ENCODE measurements at regions not wholly inside any gene's neighbourhood (a gene's known extent, or its start where the extent isn't known, plus 50 kb on each side); places are given as distances from the start of the nearest gene placed in this dataset.
"Not testable (repeated sequence)": the region's sequence is repeated elsewhere in the genome, so short reads cannot be mapped to it uniquely, and the experiment has no call there.

DNA sequence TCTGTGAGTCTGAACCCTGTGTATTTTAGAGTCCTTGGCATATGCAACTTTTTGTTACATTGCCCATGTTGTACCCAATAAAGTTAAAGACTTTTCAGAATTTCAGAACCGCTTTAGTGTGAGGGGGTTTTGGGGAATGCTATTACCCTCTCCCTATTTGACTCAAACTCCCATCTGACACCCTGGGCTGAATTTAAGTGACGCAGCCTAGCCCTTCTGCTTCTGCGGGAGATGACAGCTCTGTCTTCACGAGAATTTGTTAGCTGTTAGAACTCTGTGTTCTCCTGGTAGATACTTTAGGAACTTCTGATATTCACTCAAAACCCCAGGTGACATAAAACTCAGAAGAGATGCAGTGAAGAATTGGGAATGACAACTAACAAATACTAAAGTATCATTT lies 500.6 kb upstream of the ID4 start:
- FAIRE-seq = no peak

DNA sequence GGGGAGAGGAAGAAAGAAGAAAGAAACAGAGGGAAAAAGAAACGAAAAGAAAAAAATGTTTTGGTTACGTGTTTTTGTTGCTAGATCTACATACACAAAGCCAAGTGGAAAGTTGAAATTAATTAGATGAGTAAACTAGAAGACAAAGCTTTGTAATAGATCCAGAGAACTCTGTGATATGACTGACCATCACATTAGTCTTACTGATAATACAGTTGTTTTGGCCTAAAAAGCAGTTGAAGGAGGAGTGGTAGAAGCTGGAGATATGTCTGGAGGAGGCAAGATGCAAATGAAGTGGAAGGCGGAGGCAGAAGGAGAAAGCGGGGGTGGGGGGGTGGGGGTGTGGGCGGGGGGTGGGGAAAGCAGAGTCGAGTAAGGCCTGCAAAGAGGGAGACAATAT lies 500.1 kb upstream of the ID4 start:
- FAIRE-seq = no peak

DNA sequence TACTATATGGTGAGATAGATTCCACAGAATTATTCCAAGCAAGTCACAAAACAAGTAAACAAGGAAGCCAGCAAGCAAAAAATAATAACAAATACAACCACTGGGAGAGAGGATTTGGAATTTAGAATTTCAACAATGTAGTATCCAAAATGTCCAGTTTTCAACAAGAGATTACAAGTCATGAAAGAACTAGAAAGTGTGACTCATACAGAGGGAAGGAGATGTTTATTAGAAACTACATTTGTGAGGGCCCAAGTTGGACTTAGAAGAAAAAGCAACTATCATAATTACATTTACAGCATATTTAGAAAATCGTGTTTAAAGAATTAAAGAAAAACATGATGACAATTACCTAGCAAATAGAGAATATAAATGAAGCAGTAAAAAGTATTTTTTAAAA lies 494.6 kb upstream of the ID4 start:
- no peak for FAIRE-seq

DNA sequence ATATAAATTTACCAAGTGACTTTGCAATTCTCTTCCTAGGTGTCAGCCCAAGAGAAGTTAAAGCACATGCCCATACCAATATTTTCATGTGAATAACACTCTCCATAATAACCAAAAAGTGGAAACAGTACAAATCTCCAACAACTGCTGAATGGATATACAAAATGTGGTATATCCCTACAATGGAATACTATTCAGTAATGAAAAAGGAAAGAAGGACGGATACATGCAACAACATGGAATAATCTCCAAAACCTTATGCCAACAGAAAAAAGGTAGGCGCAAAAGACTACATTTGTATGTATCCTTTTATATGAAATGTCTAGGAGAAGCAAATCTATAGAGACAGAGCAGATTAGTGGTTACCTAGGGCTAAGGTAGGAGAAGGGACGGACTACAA lies 487.7 kb upstream of the ID4 start:
- no peak for FAIRE-seq

DNA sequence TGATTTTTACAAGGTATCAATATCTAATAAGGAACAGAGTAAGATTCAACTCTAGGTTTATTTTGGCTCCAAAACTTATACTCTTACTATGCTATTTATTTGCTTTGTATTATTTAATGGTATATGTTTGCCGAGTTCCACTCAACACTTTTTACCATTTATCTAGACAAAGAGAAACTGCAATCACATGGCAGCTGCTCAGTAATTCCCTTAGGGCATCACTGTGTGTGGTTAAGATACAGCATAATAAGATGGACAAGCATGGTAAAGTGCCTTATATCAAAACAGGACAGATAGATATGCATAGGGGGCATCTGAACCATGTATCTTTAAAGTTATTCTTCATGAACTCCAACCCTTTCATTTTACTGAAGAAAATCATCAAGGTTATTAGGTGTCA lies 483.0 kb upstream of the ID4 start:
- no peak for FAIRE-seq

DNA sequence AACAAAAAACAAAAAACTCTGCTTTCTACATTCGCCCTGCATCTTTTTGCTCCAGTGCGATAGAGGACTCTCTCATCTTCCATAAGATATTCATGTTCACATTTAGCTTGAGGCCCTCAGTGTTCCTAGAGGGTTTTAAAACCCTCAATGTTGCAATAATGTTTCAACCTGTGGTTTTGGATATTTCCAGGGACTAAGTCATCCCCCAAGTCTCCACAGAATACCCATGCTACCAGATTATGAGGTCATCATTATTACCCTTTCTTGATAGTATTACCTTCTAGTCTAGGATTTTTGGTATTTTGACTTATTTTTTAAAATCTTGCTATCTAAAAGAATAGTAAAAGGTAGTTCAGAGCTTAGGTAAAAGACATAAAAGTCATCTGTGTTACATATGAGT lies 480.5 kb upstream of the ID4 start:
- FAIRE-seq = no peak

DNA sequence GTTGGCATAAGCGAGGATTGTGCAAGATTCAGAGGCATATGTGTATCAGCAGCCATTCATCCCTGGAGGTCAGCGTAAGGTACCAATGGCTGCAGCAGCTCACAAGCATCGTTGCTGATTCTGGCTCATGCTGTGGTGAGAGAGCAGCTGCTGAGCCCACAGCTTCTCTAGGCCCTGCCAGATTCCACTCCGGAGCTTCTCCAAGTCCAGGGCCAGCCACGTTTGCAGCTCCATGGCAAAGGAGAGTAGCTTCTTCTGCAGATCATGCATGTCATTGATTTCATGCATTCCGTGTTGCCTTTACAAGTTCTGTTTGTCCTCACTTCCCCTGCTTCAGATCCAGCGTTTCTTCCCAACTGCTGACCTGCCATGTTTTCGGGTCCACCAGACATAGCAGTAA lies 474.8 kb upstream of the ID4 start:
- FAIRE-seq = no peak

DNA sequence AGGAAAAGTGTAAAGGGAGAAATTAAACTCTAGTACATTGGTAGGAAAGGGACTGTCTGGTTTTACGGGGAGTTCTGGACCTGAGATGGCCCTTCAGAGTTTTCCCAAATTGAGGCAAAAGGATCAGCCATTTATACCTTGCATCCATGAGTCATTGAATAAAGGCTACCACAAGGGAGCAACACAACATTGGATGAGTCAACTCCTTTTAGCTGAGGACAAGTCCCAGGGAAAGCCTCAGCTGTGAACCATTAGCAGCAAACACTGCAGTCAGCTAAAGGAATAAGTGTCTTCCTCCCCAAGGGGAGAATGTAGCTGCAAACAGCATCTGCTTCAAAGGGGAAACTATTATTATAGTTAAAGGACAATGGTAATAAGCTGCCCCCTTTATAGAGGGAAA lies 468.7 kb upstream of the ID4 start:
- FAIRE-seq = no peak

DNA sequence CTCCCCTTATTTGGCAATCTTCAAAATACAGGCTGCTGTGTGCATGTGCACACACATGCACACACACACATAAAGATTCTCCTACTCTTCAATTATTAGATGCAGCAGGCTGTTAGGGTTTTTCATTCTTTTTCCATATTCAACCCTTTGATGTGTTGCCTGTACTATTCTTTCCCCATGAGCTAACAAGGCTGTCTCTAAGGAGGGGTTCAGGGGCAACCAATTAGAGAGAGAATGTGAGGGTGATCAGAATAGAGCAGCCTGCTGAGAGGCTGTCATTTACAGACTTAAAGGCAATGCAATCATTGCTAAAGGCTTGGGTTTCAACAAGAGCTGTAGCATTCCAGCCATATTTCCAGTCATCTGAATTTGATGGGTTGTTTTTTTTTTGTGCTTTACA lies 467.4 kb upstream of the ID4 start:
- FAIRE-seq = no peak

DNA sequence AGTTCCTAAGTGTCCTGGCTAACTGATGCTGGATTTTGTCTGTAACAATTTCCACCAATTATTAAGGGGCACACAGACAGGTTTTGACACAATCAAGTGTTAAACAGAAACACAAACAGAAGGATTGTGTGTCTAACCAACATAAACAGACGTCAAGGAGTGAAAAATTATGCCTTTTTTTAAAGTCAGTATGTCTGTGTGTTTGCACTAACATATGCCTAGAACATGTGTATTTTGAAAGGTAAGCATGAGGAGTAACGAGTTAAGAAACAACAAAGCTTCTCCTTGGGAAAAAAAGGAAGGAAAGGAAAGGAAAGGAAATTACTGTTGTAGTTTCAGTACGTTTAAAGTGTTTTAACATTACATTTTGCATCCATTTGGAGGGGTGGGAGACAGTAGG lies 466.3 kb upstream of the ID4 start:
- no peak for FAIRE-seq

DNA sequence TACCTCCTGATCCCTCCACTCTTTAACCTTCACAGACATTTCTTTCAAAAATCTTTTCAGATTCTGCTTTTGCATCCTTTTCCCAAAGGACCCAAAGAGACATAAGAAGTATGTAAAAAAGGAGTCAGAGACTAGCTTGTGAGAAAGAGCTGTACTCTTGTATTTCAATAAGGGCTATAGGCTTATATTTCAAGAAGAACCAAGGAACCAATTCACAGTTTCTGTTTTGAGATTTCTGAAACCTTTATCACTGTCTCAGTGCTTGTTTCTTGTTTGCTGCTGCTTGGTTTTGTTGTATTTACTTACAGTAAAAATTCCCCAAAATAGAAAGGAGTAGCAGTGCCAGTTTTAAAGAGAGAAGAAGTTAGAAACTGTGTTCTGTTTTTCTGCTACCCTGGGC lies 461.6 kb upstream of the ID4 start:
- no peak for FAIRE-seq

DNA sequence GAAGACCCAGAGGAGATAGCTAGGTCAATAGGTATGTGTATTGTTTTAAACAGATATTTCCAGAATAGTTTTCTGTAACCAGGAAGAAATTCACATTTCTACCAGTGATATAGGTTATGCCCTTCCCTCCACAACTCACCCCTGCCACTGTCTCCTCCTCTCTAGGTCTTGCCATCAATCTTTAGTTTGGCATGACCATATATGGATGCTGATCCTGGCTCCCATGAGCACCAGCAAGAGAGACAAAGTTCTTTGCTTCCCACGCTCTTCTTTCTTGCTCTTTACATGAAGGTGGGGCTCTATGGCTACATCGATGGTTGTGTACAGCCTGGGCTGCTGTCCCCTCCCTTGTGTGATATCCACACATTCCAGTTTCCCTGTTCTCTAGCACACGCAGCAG lies 459.4 kb upstream of the ID4 start:
- FAIRE-seq = no peak

DNA sequence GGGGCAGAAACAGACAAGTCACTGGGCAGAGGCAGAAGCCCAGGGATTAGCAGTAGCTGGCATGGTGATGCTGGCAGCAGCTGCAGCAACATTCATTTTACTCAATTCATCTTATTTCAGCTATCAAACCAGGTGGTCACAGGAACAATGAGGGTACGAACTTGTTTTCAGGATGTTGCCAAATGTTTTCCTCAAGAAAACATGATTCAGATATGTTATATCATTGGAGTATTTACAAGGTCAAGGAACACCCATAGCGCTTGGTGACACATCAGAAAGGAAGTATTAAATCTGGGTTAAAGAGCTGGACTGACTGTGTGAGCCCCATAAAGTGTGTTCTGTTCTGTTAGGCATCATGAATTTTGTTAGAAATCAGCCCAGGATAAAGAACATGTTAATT lies 456.9 kb upstream of the ID4 start:
- no peak for FAIRE-seq

DNA sequence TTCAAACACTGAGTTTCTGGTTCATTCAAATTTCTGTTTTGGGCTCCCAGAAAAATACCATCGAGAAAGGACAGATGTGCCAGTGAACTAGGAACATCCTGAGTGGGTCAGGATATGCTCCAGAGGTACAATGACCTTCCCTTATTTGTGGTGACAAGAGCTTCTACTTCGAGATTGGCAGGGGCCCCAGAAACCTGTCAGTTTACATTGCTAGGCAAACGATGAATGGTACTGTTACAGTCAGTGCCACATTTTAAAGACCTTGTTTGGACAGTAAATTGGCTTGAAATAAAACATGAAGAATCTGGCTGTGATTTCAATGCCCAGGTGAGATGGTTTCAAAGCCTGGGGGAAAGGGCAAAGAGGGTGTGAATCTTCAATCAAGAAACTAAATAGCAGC lies 454.5 kb upstream of the ID4 start:
- FAIRE-seq = no peak

DNA sequence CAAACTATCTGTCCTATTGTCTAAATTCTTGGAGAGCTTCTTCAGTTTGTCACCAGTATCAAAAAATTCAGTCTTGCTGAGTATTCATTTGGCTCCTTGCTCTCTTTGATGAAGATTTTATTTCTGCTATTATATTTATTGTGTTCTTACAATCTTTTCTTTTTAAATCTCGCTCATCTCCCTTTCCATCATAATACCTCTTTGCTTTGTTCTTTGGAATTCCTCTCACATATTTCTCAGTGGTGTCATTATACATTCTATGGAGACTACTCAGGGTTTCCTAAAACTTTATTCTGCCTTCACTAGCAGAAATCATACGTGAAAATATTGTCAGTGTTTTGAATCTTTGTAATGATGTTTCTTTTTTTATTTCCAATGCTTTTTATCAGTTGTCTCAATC lies 445.2 kb upstream of the ID4 start:
- no peak for FAIRE-seq

DNA sequence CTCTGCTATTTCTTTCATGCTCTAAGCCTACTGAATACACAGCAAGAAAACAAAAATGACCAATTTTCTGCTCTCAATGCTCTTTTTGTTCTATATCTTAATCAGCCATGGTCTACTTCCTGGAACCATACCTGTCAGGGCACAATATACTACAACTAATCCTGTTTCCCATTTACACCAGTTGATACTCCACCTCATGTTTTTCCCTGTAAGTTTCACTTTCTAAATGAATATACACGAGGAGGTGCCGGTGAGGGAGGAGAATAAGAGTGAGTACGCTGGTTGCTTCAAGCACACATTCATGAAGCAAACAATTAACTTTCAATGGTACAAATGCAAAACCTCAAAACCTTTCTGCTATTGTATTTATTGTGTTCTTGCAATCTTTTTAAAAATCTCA lies 443.1 kb upstream of the ID4 start:
- no peak for FAIRE-seq

DNA sequence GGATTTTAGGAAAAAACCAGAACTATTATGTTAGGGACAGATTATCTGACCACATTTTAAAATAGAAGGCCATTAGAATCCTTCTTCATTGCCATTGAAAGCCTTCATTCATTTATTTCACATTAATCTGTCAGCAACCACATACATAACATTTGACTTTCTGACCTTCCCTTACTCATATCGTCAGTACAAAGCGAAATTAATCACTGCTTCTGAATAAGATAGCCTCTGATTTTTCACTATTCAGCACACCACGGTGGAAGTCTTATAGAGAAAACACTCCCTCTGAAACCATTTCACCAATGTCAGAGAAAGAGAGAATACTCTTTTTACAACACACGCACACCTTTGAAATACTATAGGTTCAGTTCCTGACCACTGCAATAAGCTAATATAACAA lies 442.5 kb upstream of the ID4 start:
- FAIRE-seq = no peak

DNA sequence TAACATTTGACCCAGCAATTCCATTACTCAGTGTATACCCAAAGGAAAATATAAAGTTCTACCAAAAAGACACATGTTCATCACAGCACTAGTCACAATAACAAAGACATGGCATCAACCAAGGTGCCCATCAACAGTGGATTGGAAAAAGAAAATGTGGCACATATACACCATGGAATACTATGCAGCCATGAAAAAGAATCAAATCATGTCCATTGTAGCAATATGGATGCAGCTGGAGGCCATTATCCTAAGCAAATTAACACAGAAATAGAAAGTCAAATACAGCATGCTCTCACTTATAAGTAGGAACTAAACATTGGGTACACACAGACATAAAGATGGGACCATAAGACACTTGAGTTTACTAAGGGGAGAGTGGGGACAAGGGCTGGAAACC lies 441.9 kb upstream of the ID4 start:
- no peak for FAIRE-seq

DNA sequence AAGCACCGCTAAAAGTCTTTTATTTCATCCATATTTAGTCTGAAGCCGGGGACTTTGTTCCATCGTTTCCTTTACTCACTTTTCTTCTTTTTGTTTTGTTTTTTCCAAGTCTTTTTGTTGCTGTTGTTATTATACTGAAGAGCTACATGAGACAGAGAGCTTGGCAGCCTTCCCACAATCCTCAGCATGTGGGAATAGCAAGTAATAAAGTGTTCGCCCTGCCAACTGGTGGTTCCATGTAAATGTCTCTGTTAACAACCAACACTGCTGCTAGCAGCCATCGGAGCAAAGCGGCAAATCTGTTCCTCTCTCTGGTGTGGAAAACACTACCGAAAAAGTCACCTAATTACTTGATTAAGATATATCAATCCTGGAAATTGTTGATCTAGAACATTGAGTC lies 437.8 kb upstream of the ID4 start:
- FAIRE-seq = no peak

DNA sequence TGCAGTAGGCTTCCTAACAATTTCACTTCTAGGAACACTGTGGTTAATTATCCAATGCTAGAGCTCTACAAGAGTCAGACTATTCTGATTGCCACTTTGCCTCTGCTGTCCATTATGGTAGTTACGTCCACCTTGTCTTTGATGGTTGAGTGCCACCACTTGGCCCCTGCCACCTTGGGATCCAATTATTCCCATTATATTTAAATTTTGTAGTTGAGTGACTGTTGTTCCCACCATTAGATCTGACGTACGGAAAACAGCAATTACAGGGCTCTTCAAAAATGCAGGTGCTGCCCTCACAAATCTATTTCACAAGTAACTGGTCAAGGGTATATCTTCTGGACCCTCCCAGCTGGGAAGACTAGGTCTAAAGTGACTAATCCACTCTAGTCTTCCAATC lies 432.3 kb upstream of the ID4 start:
- not testable (repeated sequence) for FAIRE-seq

DNA sequence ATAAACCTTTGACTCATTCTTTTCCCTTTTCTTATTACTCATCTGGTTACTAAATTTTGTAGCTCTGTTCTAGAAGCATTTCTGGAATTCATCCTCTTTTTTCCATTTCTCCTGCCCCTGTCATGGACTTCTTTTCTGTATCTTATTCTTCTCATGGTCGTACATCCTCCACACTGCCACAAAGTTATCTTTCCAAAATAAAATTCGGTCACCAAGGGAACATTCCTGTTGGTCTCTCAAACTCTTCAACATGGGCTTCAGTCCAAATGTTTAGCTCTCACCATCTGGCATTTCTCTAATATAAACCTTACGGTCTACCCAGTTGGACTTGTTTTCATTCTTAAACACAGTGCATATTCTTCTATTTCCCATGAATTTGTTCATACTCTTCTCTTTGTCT lies 428.8 kb upstream of the ID4 start:
- FAIRE-seq = no peak

DNA sequence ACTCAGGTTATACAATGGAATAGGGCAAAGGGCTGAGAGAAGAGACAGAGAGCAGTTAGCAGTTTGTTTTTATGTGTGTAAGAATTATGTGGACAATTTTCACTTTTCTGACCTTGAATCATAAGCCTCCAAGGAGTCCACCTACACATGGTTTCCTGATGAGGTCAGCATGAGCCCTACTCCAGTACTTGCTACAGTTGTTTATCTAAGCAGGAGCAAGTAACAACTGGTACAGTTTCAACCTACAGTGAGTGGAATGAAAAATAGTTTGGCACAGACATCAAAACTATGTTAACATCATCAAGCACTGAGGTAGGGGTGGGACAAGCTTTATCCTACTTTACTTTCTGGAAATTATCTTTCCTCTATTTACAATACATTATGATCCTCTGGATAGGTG lies 426.7 kb upstream of the ID4 start:
- no peak for FAIRE-seq

DNA sequence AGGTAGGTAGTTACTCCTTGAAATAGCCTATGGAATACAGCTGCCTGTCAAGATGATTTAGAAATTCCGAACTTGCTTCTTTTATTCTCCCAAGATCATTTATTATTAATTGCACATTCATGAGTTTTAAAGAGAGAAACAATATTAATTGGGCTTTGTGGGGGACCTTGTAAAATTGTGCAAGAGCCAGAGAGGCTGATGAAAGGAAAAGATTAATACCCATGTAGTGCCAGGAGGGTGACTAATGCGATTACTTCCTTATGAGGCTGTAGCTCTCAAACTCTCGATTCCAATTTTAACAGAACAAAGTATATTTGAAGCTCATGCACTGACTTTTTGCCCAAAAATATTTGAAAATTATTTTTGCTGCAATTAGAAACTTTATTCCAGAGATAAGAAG lies 423.8 kb upstream of the ID4 start:
- no peak for FAIRE-seq

DNA sequence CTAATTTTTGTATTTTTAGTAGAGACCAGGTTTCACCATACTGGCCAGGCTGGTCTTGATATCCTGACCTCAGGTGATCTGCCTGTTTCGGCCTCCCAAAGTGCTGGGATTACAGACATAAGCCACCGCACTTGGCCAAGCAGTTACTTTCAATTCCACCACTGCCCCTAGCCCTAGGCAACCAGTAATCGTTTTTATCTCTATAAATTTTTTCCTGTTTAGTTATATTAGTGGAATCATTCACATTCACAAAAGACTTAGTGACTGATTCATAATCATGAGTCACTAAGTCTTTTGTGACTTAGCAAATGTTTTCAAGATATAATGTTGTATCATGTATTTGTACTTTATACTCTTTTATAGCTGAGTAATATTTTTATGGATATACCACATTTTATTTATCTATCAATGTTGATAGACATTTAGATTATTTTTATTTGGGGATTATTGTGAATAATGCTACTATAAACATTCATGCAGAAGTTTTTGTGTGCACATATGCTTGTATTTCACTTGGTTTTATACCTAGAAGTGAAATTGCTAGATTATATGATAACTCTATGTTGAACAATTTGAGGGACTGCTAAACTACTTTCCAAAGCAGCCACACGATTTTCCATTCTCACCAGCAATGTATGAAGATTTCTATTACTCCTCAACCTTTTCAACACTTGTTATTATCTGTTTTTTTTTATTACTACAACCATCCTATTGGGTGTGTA lies 421.4 kb upstream of the ID4 start:
- FAIRE-seq = no peak

DNA sequence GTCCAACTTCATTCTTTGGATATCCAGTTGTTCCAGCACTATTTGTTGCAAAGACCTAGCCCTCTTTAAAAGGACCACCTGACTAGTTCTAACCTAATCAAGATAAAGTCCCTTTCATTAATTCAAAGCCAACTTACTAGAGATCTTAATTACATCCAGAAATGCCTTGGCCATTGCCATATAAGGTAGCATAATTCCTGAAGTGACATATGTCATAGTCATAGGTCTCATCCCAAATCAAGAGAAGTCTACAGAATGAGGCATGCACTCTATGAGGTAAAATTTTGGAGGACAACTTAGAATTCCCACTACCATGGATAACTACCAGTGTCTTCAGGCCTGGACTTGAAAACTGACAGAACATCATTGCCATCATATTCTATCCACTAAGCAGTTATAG lies 420.4 kb upstream of the ID4 start:
- no peak for FAIRE-seq

DNA sequence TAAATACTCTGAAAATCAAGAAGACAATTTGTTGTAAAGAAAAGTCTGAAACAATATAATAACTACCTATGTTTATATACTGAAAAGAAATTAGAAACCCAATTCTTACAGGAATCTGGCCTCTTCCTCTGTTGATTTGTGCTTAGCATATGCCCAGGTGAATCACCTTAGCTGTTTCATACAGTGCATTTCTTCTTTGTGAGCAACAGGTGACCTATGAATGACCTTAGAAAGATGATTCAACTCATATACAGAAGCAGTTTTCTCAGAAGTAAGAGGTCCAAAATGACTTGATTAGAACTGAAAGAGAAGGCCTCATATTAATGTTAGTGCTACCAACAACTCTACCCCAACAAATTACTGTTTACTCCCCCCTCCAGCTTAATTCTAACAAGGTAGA lies 419.5 kb upstream of the ID4 start:
- no peak for FAIRE-seq

All from G401.6 (cell line).